ENCODE measurements at regions not wholly inside any gene's neighbourhood (a gene's known extent, or its start where the extent isn't known, plus 50 kb on each side); places are given as distances from the start of the nearest gene placed in this dataset.

DNA sequence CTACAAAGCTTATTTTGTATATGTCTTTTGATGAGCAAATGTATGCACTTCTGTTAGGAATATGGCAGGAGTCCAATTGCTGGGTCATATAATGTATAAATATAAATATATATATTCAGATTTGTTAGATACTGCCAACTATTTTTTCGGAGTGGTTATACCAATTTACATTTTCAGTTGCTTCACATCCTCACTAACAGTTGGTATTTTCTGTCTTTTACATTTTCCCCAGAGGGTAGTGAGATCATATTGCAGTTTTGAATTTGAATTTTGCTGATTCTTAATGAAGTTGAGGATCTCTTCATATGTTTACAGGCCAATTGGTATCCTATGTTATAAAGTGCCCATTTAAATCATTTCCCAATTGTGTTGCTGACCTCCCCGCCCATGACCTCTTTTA lies 139.0 kb upstream of the KCNMB2 start:
- DNase-seq = no peak

DNA sequence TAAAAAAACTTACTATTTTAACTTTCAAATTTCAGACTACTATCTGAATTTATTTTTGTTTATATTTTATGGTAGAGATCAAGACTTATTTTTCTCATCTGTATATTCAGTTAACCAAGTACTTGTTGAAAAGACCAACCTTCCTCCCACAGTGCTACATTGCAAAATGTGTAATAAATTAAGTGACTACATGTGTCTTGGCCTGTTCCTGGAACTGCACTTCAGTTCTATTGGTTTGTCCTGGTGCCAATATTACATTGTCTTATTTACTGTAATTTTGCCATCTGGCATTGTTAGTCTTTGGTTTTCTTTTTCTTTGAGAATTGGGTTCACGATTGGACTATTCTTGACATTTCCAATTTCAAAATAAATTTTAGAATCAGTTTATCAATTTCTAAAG lies 138.4 kb upstream of the KCNMB2 start:
- DNase-seq = no peak

DNA sequence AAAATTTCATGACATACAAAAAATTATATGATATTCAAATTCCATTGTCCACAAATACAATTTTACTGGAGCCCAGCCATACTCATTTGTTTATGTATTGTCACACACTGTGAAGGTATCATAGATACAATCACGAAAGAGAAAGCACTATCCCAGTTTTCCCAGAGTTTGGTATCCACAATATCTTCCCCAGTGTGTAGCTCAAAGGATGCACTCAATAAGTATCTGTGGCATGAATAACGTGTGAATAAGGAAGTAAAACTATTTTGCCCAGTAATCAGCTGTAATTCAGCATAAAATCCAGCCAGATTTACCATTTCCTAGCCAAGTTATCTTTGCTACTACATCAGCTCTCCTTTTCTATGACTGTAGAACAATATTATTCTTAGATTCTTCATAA lies 131.3 kb upstream of the KCNMB2 start:
- no peak for DNase-seq

- no peak for DNase-seq
These were observed 130.7 kb upstream of the KCNMB2 start for GRCh38 chr3:178405531-178405930.

DNA sequence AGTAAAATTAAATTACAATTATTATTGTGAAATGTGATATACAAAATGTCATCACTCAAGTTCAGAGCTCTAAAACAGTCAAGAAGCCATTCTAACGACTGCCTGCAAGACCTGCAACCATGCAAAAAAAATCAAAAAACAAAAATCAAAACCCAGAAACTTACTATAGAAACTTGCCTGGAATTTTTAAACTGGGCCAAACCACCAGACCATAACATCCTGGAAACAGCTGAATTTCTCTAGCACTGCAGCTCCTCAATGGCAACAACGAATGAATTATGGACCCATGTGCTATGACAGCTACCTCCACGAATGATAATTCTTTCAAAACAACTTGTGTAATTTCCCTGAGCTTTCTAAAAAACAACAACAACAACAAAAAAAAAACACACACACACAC lies 130.0 kb upstream of the KCNMB2 start:
- DNase-seq = no peak

DNA sequence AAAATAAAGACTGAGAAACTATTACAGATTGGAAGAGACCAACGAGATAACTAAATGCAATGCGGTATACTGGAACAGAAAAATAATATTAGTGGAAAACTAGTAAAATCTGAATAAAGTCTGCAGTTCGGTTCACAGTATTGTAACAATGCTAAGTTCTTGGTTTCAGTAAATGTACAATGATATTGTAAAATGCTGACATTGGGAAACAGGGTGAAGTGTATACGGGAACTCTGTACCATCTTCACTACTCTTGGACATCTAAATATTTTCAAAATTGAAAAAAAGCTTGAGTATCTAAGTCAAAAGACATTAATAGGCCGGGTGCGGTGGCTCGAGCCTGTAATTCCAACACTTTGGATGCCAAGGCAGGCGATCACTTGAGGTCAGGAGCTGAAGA lies 120.9 kb upstream of the KCNMB2 start:
- no peak for DNase-seq

GRCh38 chr3:178417736-178418135 lies 118.5 kb upstream of the KCNMB2 start:
- no peak for DNase-seq

DNA sequence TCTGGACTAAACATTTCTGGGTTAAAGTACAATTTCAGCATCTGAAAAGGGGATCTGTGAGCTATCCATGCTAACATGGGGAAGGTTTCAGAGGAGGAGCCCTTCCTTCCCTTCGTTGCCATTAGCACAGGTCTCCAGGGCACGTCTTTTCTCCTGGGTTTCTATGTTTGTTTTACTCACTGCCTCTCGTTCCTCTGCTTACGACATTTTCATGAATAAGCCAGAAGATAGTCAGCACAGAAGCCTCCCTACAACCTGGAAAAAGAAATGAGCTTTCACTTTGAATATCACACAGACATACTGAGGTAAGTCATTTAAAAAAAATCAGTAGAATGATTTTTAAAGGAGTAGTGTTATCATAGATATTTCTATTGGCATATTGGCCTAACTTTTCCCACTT lies 117.2 kb upstream of the KCNMB2 start:
- DNase-seq = peak; percentile 25

- peak; percentile 20 for DNase-seq
These were observed 116.2 kb upstream of the KCNMB2 start for GRCh38 chr3:178420033-178420432.

DNA sequence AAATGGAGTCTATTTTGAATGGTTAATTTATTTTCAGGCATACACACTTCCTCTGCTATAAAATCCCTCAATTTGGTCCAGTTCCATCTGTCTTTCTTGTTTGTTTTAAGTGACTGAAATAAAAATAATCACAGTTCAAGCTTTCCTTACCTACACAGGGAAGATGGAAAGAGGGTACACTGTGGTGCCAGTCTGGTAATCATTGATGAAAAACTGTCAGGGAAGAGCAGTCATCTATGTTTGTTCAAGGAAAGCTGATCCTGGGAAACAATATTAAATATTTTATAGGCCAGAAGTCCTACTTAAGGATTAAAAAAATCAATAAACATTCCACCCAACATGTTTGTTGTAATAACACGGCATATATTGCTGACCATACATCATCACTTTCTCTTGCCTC lies 115.2 kb upstream of the KCNMB2 start:
- DNase-seq = no peak

GRCh38 chr3:178422406-178422805 lies 113.8 kb upstream of the KCNMB2 start:
- no peak for DNase-seq

DNA sequence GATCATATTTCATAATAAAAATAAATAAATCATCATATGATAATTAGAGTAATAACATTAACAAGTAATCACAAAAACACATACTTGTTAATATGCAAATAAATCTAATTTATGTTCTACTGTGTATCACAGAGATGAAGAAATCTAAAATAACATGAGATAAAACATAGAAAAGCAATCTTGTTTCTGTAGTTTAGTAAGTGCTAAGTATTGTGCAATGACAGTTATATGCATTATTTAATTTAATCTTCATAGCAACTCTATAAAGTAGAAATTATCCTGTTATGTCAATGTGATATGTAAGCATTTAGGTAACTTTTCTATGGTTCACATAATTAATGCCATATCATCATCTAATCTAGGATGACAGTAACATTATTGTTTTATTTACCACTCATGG lies 108.2 kb upstream of the KCNMB2 start:
- DNase-seq = no peak

DNA sequence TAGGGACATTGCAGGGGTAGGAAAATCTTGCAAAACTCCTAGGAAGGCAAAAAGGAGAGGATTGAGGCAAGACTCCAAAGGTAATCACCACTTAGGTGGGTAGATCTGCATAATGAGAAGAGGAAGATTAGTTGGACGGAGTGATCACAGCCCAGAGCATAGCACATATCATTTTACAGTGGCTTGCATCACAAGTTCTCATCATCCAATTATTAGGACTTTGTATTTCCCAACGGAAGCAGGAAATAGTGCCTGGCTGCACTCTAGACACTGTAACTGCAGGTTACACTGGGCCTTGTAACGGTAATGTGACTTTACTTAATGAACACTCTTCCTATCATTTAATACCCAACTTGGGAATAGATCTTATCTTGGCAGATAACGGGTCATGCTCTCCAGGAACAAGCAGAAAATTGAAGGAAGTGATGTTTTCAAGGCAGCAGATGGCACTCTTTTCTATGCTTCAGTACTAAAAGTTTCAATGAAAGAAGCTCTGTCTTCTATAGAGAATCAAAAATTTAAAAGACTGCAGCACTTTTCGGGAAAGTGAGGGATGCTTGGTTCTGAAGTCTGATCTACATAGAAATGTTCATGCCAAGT lies 101.9 kb upstream of the KCNMB2 start:
- DNase-seq = no peak

DNA sequence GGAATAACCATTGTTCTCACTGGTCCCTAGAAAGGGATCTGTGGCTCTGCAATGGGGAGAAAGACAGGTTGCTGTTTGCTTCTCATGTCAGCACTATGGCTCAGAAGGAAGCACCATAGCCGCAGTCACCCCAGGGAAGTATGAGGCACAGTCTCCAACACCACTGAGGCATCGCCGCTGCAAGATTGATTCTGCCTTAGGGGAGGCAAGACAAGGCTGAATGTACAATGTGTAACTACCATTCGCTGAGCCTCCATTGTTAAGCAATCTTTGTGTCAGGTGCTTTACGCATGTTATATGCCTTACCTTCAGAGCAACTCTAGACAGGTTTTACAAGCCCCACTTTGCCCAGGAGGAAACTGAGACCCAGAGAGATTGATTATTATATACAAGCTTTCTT lies 100.7 kb upstream of the KCNMB2 start:
- DNase-seq = no peak

- DNase-seq = peak; percentile 14
These were observed 99.5 kb upstream of the KCNMB2 start for GRCh38 chr3:178436773-178437172.

DNA sequence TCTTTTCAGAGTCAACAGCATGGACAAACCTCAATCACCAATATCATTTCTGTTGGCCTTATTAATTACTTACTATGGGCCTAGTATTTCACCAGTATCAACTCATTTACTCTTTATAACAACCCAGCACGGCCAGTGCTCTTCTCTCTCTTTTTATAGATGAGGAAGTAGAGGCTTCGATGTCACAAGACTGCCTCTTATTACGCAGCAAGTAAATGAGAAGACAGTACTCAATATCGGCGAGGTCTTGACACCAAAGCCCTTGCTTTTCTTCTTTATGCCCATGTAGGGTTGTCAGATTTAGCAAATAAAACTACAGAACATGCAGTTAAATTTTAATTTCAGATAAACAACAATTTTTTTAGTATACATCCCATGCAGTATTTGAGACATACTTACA lies 99.0 kb upstream of the KCNMB2 start:
- no peak for DNase-seq

- DNase-seq = no peak
These were observed 96.7 kb upstream of the KCNMB2 start for GRCh38 chr3:178439504-178439903.

DNA sequence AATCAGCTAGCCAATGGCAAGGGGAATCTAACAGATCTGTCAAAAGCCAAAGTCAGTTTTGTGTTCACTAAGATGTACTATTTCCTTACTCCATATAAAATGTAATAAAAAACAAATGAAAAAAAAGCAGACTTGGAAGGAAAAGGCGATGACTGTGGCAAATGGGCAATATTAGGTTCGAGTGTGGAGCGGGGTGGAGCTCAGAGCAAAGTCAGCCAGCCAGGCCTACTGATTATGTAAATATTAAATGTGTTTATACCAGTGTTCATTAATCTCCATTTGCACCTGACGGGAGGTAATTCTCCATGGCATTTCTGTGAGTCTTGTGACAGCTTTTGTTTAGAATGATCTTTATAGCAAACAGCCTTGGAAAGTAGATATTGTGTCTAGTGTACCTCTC lies 96.2 kb upstream of the KCNMB2 start:
- DNase-seq = no peak

- no peak for DNase-seq
These were observed 92.6 kb upstream of the KCNMB2 start for GRCh38 chr3:178443634-178444033.

GRCh38 chr3:178445139-178445538 lies 91.1 kb upstream of the KCNMB2 start:
- no peak for DNase-seq

GRCh38 chr3:178446059-178446458 lies 90.2 kb upstream of the KCNMB2 start:
- no peak for DNase-seq

- DNase-seq = no peak
These were observed 85.8 kb upstream of the KCNMB2 start for GRCh38 chr3:178450476-178450875.

DNA sequence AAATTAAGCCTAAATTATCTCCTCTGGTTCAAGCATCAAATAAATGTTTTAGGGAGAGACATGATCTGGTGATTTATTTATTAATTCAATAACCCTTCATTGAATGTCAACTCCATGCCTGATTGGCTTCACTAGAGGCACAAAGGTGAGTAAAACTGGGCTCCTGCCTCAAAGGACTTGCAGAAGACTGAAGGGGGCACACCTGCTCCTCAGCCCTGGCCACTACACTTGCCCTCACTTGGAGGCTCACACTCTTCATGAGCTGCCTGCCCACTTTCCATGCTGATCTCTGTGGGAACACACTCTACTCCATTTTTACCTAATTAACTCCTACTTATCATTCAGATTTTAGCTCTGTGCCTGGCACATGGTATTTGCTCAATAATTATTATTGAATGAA lies 84.4 kb upstream of the KCNMB2 start:
- no peak for DNase-seq

GRCh38 chr3:178454726-178455125 lies 81.5 kb upstream of the KCNMB2 start:
- DNase-seq = no peak

DNA sequence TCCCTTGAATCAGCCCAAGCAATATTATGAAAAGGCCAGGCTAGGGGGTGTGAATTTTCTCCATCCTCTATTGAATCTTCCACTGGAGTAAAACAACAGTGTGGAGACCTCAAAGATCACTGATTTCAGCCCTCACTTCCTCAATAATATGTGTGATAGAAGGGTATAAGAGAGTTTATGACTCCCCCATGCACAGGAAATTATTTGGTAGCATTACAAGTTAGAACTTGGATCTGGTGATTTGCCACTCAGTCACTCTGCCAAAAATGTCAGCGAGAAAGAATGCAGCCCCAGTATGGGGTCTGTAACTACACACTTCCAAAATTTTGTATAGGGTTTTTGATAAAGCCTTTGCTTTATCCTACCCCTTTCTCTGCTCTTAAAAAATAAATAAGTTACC lies 81.0 kb upstream of the KCNMB2 start:
- DNase-seq = no peak

- DNase-seq = no peak
These were observed 80.3 kb upstream of the KCNMB2 start for GRCh38 chr3:178455946-178456345.

All from activated CD4-positive, alpha-beta T cell treated with anti-CD3 and anti-CD28 coated beads, Interleukin-2, amount 50 U/mL, for 16 hours (primary cell).